Endothelial cell of umbilical vein (primary cell): ENCODE measurements at regions not wholly inside any gene's neighbourhood (a gene's known extent, or its start where the extent isn't known, plus 50 kb on each side); places are given as distances from the start of the nearest gene placed in this dataset.

ENCODE experiments used
- BruUV-seq: library from RNA; stranded (reverse); fragments of 400-500 nt; replicated peaks from 2 replicates; lab custom pipeline; 2021; lab: Mats Ljungman, UMichigan
- CTCF ChIA-PET: fragments of 300-600, 350-600 bp; sonication (Branson Sonifier 250); formaldehyde crosslinking; loops from one replicate; lab custom pipeline; 2021; ENCODE audit warnings: antibody characterized with exemption, inconsistent platforms; lab: Charles Lee
- POLR2A ChIA-PET: fragments of 300-600, 350-600 bp; sonication (Branson Sonifier 250); formaldehyde crosslinking; loops from one replicate; lab custom pipeline; 2021; ENCODE audit warnings: antibody characterized with exemption, inconsistent platforms; lab: Charles Lee
- DNase-seq: peaks from one replicate; pipeline ENCODE4 v3.0.0-alpha.2; 2011; ENCODE audit warnings: low read depth, low spot score
- FAIRE-seq: peaks from 2 replicates; lab custom pipeline; 2011; peaks lifted over from hg19 to GRCh38; lab: Jason Lieb, UNC
- H2AFZ ChIP-seq: 2 replicates; pipeline ENCODE4 v1.6.0; 2012; ENCODE audit warnings: low read depth, low read length, control low read depth, inconsistent platforms
- H3K27ac ChIP-seq: 2 replicates; pipeline ENCODE4 v1.5.1; 2011; ENCODE audit warnings: low read depth, mild to moderate bottlenecking, control low read depth, low read length, moderate library complexity; ENCODE audit not compliant: insufficient read depth
- H3K27me3 ChIP-seq, 2 experiments: 2 replicates each; pipeline versions ENCODE4 v1.6.0 to v1.6.1; 2011; ENCODE audit warnings: low read length in 2 of 2, mixed read lengths in 1 of 2; ENCODE audit not compliant: control insufficient read depth in 2 of 2, insufficient read depth in 2 of 2
- H3K36me3 ChIP-seq, 2 experiments: 2 replicates in 1 of 2; 3 replicates in 1 of 2; pipeline ENCODE4 v1.5.1; 2011; ENCODE audit warnings: low read length in 2 of 2, mild to moderate bottlenecking in 1 of 2, moderate library complexity in 1 of 2; ENCODE audit not compliant: control insufficient read depth in 2 of 2, insufficient read depth in 2 of 2; ENCODE audit errors: extremely low read depth in 1 of 2
- H3K4me1 ChIP-seq: 3 replicates; pipeline ENCODE4 v1.5.1; 2011; ENCODE audit warnings: mild to moderate bottlenecking, low read length; ENCODE audit not compliant: control insufficient read depth, insufficient read depth; ENCODE audit errors: extremely low read depth
- H3K4me2 ChIP-seq: 2 replicates; pipeline ENCODE4 v1.6.1; 2011; ENCODE audit warnings: low read length, control low read depth, mixed read lengths; ENCODE audit not compliant: insufficient read depth
- H3K4me3 ChIP-seq, 3 experiments: fragments of 200-600 bp in 1 of 3; sonication (generic), shearing (Covaris generic) in 1 of 3; replicated peaks in 1 of 3; 2 replicates each; pipeline ENCODE4 v1.5.1; 2011 to 2016; ENCODE audit warnings: control low read depth in 3 of 3, low read length in 3 of 3, mild to moderate bottlenecking in 2 of 3, inconsistent platforms in 1 of 3, low read depth in 1 of 3, moderate library complexity in 1 of 3; ENCODE audit not compliant: insufficient read depth in 1 of 3
- H3K79me2 ChIP-seq: 2 replicates; pipeline ENCODE4 v1.6.0; 2012; ENCODE audit warnings: low read length, inconsistent platforms; ENCODE audit not compliant: control insufficient read depth, insufficient read depth
- H3K9ac ChIP-seq: replicated peaks from 2 replicates; pipeline ENCODE3; 2011; ENCODE audit warnings: low read length, control low read depth; ENCODE audit not compliant: insufficient read depth; ENCODE audit errors: extremely low read depth
- H3K9me1 ChIP-seq: replicated peaks from 3 replicates; pipeline ENCODE4 v1.6.0; 2011; ENCODE audit warnings: mild to moderate bottlenecking, low read length; ENCODE audit not compliant: control insufficient read depth, insufficient read depth; ENCODE audit errors: extremely low read depth
- H3K9me3 ChIP-seq: replicated peaks from 2 replicates; pipeline ENCODE4 v1.5.1; 2012; ENCODE audit warnings: low read length, inconsistent platforms; ENCODE audit not compliant: control insufficient read depth, insufficient read depth
- H4K20me1 ChIP-seq: replicated peaks from 2 replicates; pipeline ENCODE3; 2011; ENCODE audit warnings: mild to moderate bottlenecking, low read length; ENCODE audit not compliant: control insufficient read depth, insufficient read depth; ENCODE audit errors: extremely low read depth
- CTCF ChIP-seq, 2 donors: IDR thresholded peaks; 1 replicate in 1 of 2; 2 replicates in 1 of 2; pipeline ENCODE4 v1.5.1; 2011; ENCODE audit warnings: low read length in 2 of 2, mild to moderate bottlenecking in 2 of 2, moderate library complexity in 2 of 2, control low read depth in 1 of 2, inconsistent platforms in 1 of 2, low read depth in 1 of 2; ENCODE audit not compliant: insufficient read depth in 1 of 2; ENCODE audit errors: extremely low read depth in 1 of 2
- EZH2 ChIP-seq: IDR thresholded peaks from 2 replicates; pipeline ENCODE4 v1.6.1; 2012; ENCODE audit warnings: borderline replicate concordance, low read depth, mild to moderate bottlenecking, moderate library complexity, low read length, inconsistent platforms; ENCODE audit not compliant: severe bottlenecking
- FOS ChIP-seq: IDR thresholded peaks from 2 replicates; pipeline ENCODE4 v1.6.1; 2011; ENCODE audit warnings: mild to moderate bottlenecking, low read length, moderate library complexity, borderline replicate concordance; ENCODE audit not compliant: insufficient read depth
- GATA2 ChIP-seq: IDR thresholded peaks from 2 replicates; pipeline ENCODE4 v1.7.0; 2011; ENCODE audit warnings: low read depth, mild to moderate bottlenecking, moderate library complexity, mixed read lengths, low read length; ENCODE audit not compliant: insufficient read length, insufficient read depth
- JUN ChIP-seq: IDR thresholded peaks from 2 replicates; pipeline ENCODE4 v1.6.1; 2011; ENCODE audit warnings: borderline replicate concordance, low read depth; ENCODE audit not compliant: insufficient read length, insufficient read depth
- MYC ChIP-seq: IDR thresholded peaks from one replicate; pipeline ENCODE4 v1.6.1; 2011; ENCODE audit warnings: mild to moderate bottlenecking, low read depth, low read length
- POLR2A ChIP-seq: IDR thresholded peaks from 2 replicates; pipeline ENCODE4 v1.6.1; 2012; ENCODE audit warnings: low read depth, mild to moderate bottlenecking, control low read depth, low read length
- POLR2AphosphoS5 ChIP-seq: IDR thresholded peaks from 2 replicates; pipeline ENCODE4 v1.6.1; 2012; ENCODE audit warnings: low read depth, mild to moderate bottlenecking, control low read depth, low read length, moderate library complexity; ENCODE audit not compliant: insufficient read depth
- dilution Hi-C: fragments of 300-500 bp; cut with MboI; formaldehyde crosslinking; loops from one replicate; pipeline ENCODE4 v1.15.0; 2019; ENCODE audit warnings: low sequenced_read_pairs; ENCODE audit not compliant: extremely low pct_ligation_motif_present
- intact Hi-C: fragments of 100-400 bp; cut with micrococcal nuclease; formaldehyde crosslinking; loops from one replicate; pipeline ENCODE4 v1.10.0; 2022
- TF ChIP-seq, protein P1 (sequence below): IDR thresholded peaks from 2 replicates; pipeline ENCODE4 v1.6.1; 2011; ENCODE audit not compliant: insufficient read depth, insufficient read length

DNA sequence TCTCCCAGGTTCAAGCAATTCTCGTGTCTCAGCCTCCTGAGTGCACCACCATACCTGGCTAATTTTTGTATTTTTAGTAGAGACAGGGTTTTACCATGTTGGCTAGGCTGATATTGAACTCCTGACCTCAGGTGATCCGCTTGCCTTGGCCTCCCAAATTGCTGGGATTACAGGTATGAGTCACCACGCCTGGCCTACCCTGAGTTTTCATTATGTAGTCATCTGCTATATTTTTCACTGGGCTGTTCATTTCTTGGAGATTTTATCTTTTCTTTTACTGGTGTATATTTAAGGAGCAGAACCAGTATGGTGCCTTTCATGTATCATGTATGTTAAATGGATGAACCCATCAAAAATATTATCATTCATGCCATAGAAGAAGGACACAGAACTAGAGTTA is 377.0 kb upstream of the ACTBL2 start:
- H3K4me3 ChIP-seq, result no peak overlapping the region
- ChIA-PET POLR2A (no interaction called here), CTCF (no interaction called here)
- no peaks in the 10 kb centered on the region for H3K4me1 ChIP-seq
- BruUV-seq, result no TSS peak
- dilution Hi-C loops (no loop called here), intact Hi-C loops (no loop called here)
- no peak for TF ChIP-seq JUN
- TF ChIP-seq, protein P1, sequence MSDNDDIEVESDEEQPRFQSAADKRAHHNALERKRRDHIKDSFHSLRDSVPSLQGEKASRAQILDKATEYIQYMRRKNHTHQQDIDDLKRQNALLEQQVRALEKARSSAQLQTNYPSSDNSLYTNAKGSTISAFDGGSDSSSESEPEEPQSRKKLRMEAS, result no peak
- TF ChIP-seq POLR2AphosphoS5, result no peak
- TF ChIP-seq EZH2, result no peak
- no peak for TF ChIP-seq POLR2A
- no peak for TF ChIP-seq GATA2
- no peak for TF ChIP-seq FOS
- TF ChIP-seq CTCF (IDR thresholded peaks at IDR 0.05; ENCODE audit: extremely low read depth in 1 of 2, insufficient read depth in 1 of 2, low read depth in 1 of 2, low read length in 2 of 2), result no peak
- no peak for TF ChIP-seq MYC
- FAIRE-seq, result no peak
- no peak for DNase-seq
- H3K9ac ChIP-seq, result no peak overlapping the region
- H4K20me1 ChIP-seq, result no peaks in the 10 kb centered on the region
- H3K79me2 ChIP-seq, result no peaks in the 10 kb centered on the region
- H2AFZ ChIP-seq, result no peak overlapping the region
- no peaks in the 10 kb centered on the region for H3K27me3 ChIP-seq
- H3K4me2 ChIP-seq, result no peak overlapping the region
- no peak overlapping the region for H3K27ac ChIP-seq
- no peaks in the 10 kb centered on the region for H3K36me3 ChIP-seq
- H3K9me1 ChIP-seq, result no peaks in the 10 kb centered on the region
- H3K9me3 ChIP-seq, result no peaks in the 10 kb centered on the region
